Mucosa of stomach (tissue), 1 donor: ENCODE measurements at regions not wholly inside any gene's neighbourhood (a gene's known extent, or its start where the extent isn't known, plus 50 kb on each side); places are given as distances from the start of the nearest gene placed in this dataset.
"Not testable (repeated sequence)": the region's sequence is repeated elsewhere in the genome, so short reads cannot be mapped to it uniquely, and the experiment has no call there.

ENCODE experiments used
- H3K27me3 ChIP-seq: one replicate; pipeline ENCODE4 v1.7.0; 2013; ENCODE audit warnings: mild to moderate bottlenecking, low read length; ENCODE audit not compliant: control insufficient read depth, insufficient read depth
- H3K36me3 ChIP-seq: one replicate; pipeline ENCODE4 v1.7.0; 2013; ENCODE audit warnings: low read length; ENCODE audit not compliant: control insufficient read depth, insufficient read depth
- H3K4me1 ChIP-seq: one replicate; pipeline ENCODE4 v1.7.0; 2013; ENCODE audit warnings: mild to moderate bottlenecking, low read length; ENCODE audit not compliant: control insufficient read depth, insufficient read depth
- H3K4me3 ChIP-seq: one replicate; pipeline ENCODE4 v1.7.0; 2013; ENCODE audit warnings: low read length
- H3K9ac ChIP-seq: one replicate; pipeline ENCODE4 v1.7.0; 2013; ENCODE audit warnings: mild to moderate bottlenecking, low read length, moderate library complexity
- H3K9me3 ChIP-seq: one replicate; pipeline ENCODE4 v1.7.0; 2013; ENCODE audit warnings: mild to moderate bottlenecking, low read length, moderate library complexity; ENCODE audit not compliant: control insufficient read depth
- donor health status: Pancreatic carcinoma.

- no peaks in the 10 kb centered on the region for H3K9me3 ChIP-seq
- no peak overlapping the region for H3K9ac ChIP-seq
Measured at GRCh38 chr18:21968338-21968737, 201.1 kb upstream of the GATA6 start.

GRCh38 chr18:21972281-21972680 is 197.1 kb upstream of the GATA6 start:
- H3K9ac ChIP-seq = no peak overlapping the region
- H3K4me3 ChIP-seq = no peak overlapping the region

More at GRCh38 chr18:21968338-21968737, 201.1 kb upstream of the GATA6 start:
- Histone ChIP-seq H3K27me3 (no peaks in the 10 kb centered on the region), H3K4me1 (peaks cover 8% of the 10 kb centered on the region), H3K4me3 (no peak overlapping the region), H3K36me3 (no peaks in the 10 kb centered on the region)

GRCh38 chr18:21975954-21976353 is 193.4 kb upstream of the GATA6 start:
- H3K4me3 ChIP-seq = not testable (repeated sequence)

More at GRCh38 chr18:21972281-21972680, 197.1 kb upstream of the GATA6 start:
- Histone ChIP-seq H3K4me1 (no peaks in the 10 kb centered on the region), H3K9me3 (no peaks in the 10 kb centered on the region), H3K36me3 (no peaks in the 10 kb centered on the region), H3K27me3 (no peaks in the 10 kb centered on the region)

GRCh38 chr18:21978546-21979170 is 190.7 kb upstream of the GATA6 start:
- Histone ChIP-seq H3K4me3 (no peak overlapping the region), H3K4me1 (peaks cover 23% of the 10 kb centered on the region), H3K9me3 (no peaks in the 10 kb centered on the region), H3K36me3 (no peaks in the 10 kb centered on the region), H3K9ac (peak overlapping the region; percentile 67), H3K27me3 (no peaks in the 10 kb centered on the region)

More at GRCh38 chr18:21975954-21976353, 193.4 kb upstream of the GATA6 start:
- not testable (repeated sequence) for H3K9ac ChIP-seq, H3K9me3 ChIP-seq, H3K27me3 ChIP-seq, H3K36me3 ChIP-seq
- peaks cover 21% of the 10 kb centered on the region for H3K4me1 ChIP-seq

GRCh38 chr18:21979171-21979560 is 190.2 kb upstream of the GATA6 start:
- Histone ChIP-seq H3K27me3 (no peaks in the 10 kb centered on the region), H3K4me1 (peaks cover 23% of the 10 kb centered on the region), H3K4me3 (no peak overlapping the region), H3K9ac (peak overlapping the region; percentile 67), H3K36me3 (no peaks in the 10 kb centered on the region), H3K9me3 (no peaks in the 10 kb centered on the region)

GRCh38 chr18:21979759-21980158 is 189.6 kb upstream of the GATA6 start:
- Histone ChIP-seq H3K36me3 (no peaks in the 10 kb centered on the region), H3K27me3 (no peaks in the 10 kb centered on the region), H3K4me1 (peaks cover 23% of the 10 kb centered on the region), H3K4me3 (no peak overlapping the region), H3K9me3 (no peaks in the 10 kb centered on the region), H3K9ac (no peak overlapping the region)

- H3K4me1 ChIP-seq = peaks cover 23% of the 10 kb centered on the region
- H3K9ac ChIP-seq = no peak overlapping the region
- H3K4me3 ChIP-seq = no peak overlapping the region
- no peaks in the 10 kb centered on the region for H3K27me3 ChIP-seq
- no peaks in the 10 kb centered on the region for H3K36me3 ChIP-seq
- H3K9me3 ChIP-seq = no peaks in the 10 kb centered on the region
Measured at GRCh38 chr18:21980744-21981143, 188.6 kb upstream of the GATA6 start.

- H3K9me3 ChIP-seq, H3K27me3 ChIP-seq, H3K9ac ChIP-seq, H3K36me3 ChIP-seq, H3K4me3 ChIP-seq: not testable (repeated sequence)
- H3K4me1 ChIP-seq = peaks cover 23% of the 10 kb centered on the region
Measured at GRCh38 chr18:21981489-21981888, 187.9 kb upstream of the GATA6 start.

GRCh38 chr18:21991081-21991534 is 178.3 kb upstream of the GATA6 start:
- Histone ChIP-seq H3K27me3 (no peaks in the 10 kb centered on the region), H3K4me3 (no peak overlapping the region), H3K9me3 (no peaks in the 10 kb centered on the region), H3K36me3 (no peaks in the 10 kb centered on the region), H3K4me1 (peaks cover 25% of the 10 kb centered on the region), H3K9ac (no peak overlapping the region)

- Histone ChIP-seq H3K9me3 (no peaks in the 10 kb centered on the region), H3K27me3 (no peaks in the 10 kb centered on the region), H3K4me1 (peaks cover 31% of the 10 kb centered on the region), H3K4me3 (no peak overlapping the region), H3K36me3 (no peaks in the 10 kb centered on the region), H3K9ac (no peak overlapping the region)
Measured at GRCh38 chr18:21991886-21992285, 177.5 kb upstream of the GATA6 start.

GRCh38 chr18:21996351-21996826 is 173.0 kb upstream of the GATA6 start:
- Histone ChIP-seq H3K4me3 (no peak overlapping the region), H3K4me1 (peaks cover 60% of the 10 kb centered on the region)

GRCh38 chr18:21997207-21998143 is 171.9 kb upstream of the GATA6 start:
- Histone ChIP-seq H3K4me1 (peaks cover 57% of the 10 kb centered on the region), H3K9ac (peak overlapping the region; percentile 62), H3K27me3 (no peaks in the 10 kb centered on the region), H3K9me3 (no peaks in the 10 kb centered on the region), H3K4me3 (peak overlapping the region; percentile 17), H3K36me3 (no peaks in the 10 kb centered on the region)

More at GRCh38 chr18:21996351-21996826, 173.0 kb upstream of the GATA6 start:
- Histone ChIP-seq H3K27me3 (no peaks in the 10 kb centered on the region), H3K9me3 (no peaks in the 10 kb centered on the region), H3K36me3 (no peaks in the 10 kb centered on the region), H3K9ac (peak overlapping the region; percentile 62)
